ENCODE measurements at regions not wholly inside any gene's neighbourhood (a gene's known extent, or its start where the extent isn't known, plus 50 kb on each side); places are given as distances from the start of the nearest gene placed in this dataset.

DNA sequence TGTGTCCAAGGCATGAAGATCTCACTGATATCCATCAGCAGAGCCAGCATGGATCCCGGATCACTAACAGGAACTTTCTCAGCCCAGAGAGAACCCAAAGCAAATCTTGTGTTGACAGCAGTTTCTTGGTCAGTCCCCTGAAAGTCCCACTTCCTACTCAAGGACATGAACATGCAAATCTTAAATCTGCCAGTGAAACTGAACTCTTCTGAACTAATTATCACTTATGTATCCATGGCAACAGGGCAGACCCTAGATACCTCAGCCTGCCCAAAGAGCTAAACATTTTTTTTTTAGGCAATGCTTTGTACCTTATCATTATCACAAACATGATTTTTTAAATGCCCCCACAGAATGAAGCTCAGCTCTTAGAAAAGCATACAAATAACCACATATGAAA lies 127.8 kb upstream of the DDX18 start:
- ATAC-seq: no peak
- Mint-ChIP-seq H3K36me3 (no peaks in the 10 kb centered on the region), H3K27me3 (no peaks in the 10 kb centered on the region), H3K4me1 (no peaks in the 10 kb centered on the region), H3K27ac (no peak overlapping the region), H3K9me3 (ENCODE audit: low read depth) (no peaks in the 10 kb centered on the region), H3K4me3 (no peak overlapping the region)
- CTCF ChIA-PET: no interaction called here
- no peak for DNase-seq

- H3K4me1 Mint-ChIP-seq: no peaks in the 10 kb centered on the region
- DNase-seq (no peak), ATAC-seq (no peak)
- CTCF ChIA-PET: no interaction called here
- no peaks in the 10 kb centered on the region for H3K36me3 Mint-ChIP-seq
- H3K27me3 Mint-ChIP-seq: no peaks in the 10 kb centered on the region
- H3K4me3 Mint-ChIP-seq: no peak overlapping the region
- no peaks in the 10 kb centered on the region for H3K9me3 Mint-ChIP-seq (ENCODE audit: low read depth)
- H3K27ac Mint-ChIP-seq: no peak overlapping the region
Measured at GRCh38 chr2:117691595-117691994, 122.9 kb upstream of the DDX18 start.

DNA sequence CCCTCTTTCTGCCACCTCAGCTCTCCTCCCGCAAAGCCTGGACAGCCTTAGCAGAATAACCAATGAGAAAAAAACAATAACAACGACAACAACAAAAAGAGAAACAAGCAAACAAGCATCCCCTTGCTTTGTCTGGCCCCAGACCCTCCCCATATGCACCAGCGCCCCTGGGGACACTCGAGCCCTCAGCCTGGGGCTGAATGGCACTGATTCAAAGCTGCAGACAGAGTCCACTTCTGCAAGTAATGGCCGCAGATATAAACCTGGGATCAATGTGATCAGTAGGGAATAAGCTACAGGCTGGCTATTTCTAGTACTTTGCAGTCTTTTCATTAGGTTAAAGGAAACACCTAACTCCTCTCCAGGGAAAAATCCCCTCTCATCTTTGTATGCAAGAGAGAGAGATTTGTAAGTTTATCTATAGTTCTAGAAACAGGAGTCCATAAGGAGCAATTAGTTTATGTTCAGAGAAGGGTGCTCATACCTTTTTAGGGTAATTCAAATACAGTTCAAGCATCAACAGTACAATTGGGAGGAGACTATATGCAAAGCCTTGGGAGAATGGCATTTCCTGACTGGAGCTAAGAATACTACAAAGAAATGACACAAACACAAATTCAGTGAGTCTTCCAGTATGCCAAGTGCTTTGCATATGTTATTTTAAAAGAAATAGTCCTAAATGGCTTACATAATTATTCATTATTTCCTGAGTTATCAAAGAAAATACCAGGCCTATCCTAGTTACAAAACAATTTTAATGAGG lies 122.3 kb upstream of the DDX18 start:
- Mint-ChIP-seq H3K27me3 (no peaks in the 10 kb centered on the region), H3K9me3 (ENCODE audit: low read depth) (no peaks in the 10 kb centered on the region), H3K27ac (no peak overlapping the region), H3K4me3 (no peak overlapping the region), H3K4me1 (no peaks in the 10 kb centered on the region), H3K36me3 (no peaks in the 10 kb centered on the region)
- DNase-seq (no peak), ATAC-seq (no peak)
- CTCF ChIA-PET: no interaction called here

DNA sequence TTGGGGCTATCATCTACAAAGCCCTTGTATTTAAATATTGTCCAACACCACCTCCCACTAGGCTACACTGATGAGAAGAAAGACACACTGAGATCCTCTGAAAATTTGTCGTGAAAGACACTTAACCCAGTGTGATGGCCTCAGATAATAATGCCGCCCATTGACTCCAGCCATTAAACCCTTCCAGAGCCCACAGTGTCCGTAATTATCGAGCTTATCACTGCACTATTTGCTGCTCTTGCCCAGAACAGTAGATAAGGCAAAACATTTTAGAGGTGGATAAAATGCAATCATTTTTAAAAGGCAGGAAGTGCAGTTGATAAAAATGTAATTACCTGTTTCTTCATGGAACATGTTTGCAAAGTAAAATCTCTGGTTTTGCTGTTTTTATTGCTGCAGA lies 121.3 kb upstream of the DDX18 start:
- H3K4me3 Mint-ChIP-seq: no peak overlapping the region
- CTCF ChIA-PET: no interaction called here
- no peaks in the 10 kb centered on the region for H3K9me3 Mint-ChIP-seq (ENCODE audit: low read depth)
- H3K27ac Mint-ChIP-seq: no peak overlapping the region
- DNase-seq (no peak), ATAC-seq (no peak)
- H3K36me3 Mint-ChIP-seq: no peaks in the 10 kb centered on the region
- no peaks in the 10 kb centered on the region for H3K4me1 Mint-ChIP-seq
- H3K27me3 Mint-ChIP-seq: no peaks in the 10 kb centered on the region

GRCh38 chr2:117693651-117694050 lies 120.8 kb upstream of the DDX18 start:
- ATAC-seq (no peak), DNase-seq (no peak)
- Mint-ChIP-seq H3K9me3 (ENCODE audit: low read depth) (no peaks in the 10 kb centered on the region), H3K27me3 (no peaks in the 10 kb centered on the region), H3K27ac (no peak overlapping the region), H3K36me3 (no peaks in the 10 kb centered on the region), H3K4me1 (no peaks in the 10 kb centered on the region), H3K4me3 (no peak overlapping the region)
- CTCF ChIA-PET: no interaction called here

DNA sequence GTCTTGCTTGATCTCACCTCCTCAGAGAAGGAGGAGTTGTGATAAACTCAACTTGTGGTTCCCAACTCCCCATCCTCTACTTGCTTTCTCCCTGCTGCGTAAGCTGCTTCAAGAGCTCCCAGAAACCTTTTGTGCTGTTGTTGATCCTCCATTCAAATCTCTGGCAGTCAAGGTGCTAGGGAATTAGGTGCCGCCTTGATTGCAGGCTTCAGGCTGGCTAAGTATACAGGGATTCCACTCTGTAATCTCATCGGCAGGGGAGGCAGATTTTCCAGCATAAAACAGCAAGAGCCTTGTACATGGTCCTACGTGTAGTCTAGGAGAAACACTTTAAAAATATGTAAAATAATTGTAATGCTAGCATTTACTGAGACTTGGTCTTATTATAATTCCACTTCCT lies 116.2 kb upstream of the DDX18 start:
- Mint-ChIP-seq H3K9me3 (ENCODE audit: low read depth) (no peaks in the 10 kb centered on the region), H3K27me3 (no peaks in the 10 kb centered on the region), H3K36me3 (no peaks in the 10 kb centered on the region), H3K27ac (no peak overlapping the region), H3K4me1 (no peaks in the 10 kb centered on the region), H3K4me3 (no peak overlapping the region)
- CTCF ChIA-PET: no interaction called here
- ATAC-seq (no peak), DNase-seq (no peak)

DNA sequence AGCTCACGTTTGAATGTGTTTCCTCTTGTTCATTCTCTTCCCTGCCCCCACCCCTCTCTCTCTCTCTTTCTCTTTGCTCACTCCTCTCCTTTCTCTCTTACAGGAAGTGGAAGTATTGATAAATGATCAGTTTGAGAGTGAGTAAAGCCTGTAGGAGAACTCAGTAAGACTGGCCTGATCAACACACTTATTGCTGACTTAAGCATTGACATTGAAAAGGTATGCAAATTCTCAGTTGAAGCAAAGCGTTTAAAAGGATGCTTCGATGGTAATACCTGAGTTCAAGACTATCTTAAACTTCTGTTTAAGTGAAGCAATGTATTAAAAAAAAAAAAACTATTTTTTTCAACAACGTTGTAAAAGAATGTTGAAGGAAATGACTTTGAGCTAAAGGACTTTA lies 115.7 kb upstream of the DDX18 start:
- Mint-ChIP-seq H3K27me3 (no peaks in the 10 kb centered on the region), H3K4me1 (no peaks in the 10 kb centered on the region), H3K4me3 (no peak overlapping the region), H3K36me3 (no peaks in the 10 kb centered on the region), H3K9me3 (ENCODE audit: low read depth) (no peaks in the 10 kb centered on the region), H3K27ac (no peak overlapping the region)
- no peak for DNase-seq
- CTCF ChIA-PET: no interaction called here
- no peak for ATAC-seq

- DNase-seq (no peak), ATAC-seq (no peak)
- no peaks in the 10 kb centered on the region for H3K36me3 Mint-ChIP-seq
- H3K27me3 Mint-ChIP-seq: no peaks in the 10 kb centered on the region
- H3K4me1 Mint-ChIP-seq: no peaks in the 10 kb centered on the region
- no peaks in the 10 kb centered on the region for H3K9me3 Mint-ChIP-seq (ENCODE audit: low read depth)
- CTCF ChIA-PET: no interaction called here
- H3K4me3 Mint-ChIP-seq: no peak overlapping the region
- H3K27ac Mint-ChIP-seq: no peak overlapping the region
Measured at GRCh38 chr2:117700471-117700870, 114.0 kb upstream of the DDX18 start.

GRCh38 chr2:117701365-117701764 lies 113.1 kb upstream of the DDX18 start:
- no peak overlapping the region for H3K27ac Mint-ChIP-seq
- no peaks in the 10 kb centered on the region for H3K36me3 Mint-ChIP-seq
- H3K27me3 Mint-ChIP-seq: no peaks in the 10 kb centered on the region
- ATAC-seq: no peak
- H3K9me3 Mint-ChIP-seq (ENCODE audit: low read depth): no peaks in the 10 kb centered on the region
- H3K4me3 Mint-ChIP-seq: no peak overlapping the region
- no peaks in the 10 kb centered on the region for H3K4me1 Mint-ChIP-seq
- no peak for DNase-seq
- CTCF ChIA-PET: no interaction called here

DNA sequence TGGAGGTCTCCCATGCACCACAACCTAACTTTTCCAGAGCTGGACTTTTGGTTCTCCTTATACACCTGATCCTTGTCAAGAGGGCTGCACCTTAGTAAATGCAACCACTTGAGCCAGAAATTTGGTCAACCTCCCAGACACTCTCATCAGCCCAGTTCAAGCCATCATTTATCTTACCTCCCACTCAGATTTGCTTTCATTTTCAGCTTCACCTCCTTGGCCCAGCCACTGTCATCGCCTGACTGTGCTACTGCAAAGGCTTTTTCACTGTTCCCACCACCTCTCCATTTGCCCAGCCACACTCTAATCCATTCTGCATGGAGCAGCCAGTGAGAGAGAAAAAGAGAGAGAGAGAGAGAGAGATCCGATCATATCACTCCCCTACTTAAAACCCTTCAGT lies 112.4 kb upstream of the DDX18 start:
- DNase-seq (no peak), ATAC-seq (no peak)
- H3K27me3 Mint-ChIP-seq: no peaks in the 10 kb centered on the region
- CTCF ChIA-PET: no interaction called here
- no peak overlapping the region for H3K4me3 Mint-ChIP-seq
- H3K27ac Mint-ChIP-seq: no peak overlapping the region
- H3K9me3 Mint-ChIP-seq (ENCODE audit: low read depth): no peaks in the 10 kb centered on the region
- no peaks in the 10 kb centered on the region for H3K4me1 Mint-ChIP-seq
- no peaks in the 10 kb centered on the region for H3K36me3 Mint-ChIP-seq

DNA sequence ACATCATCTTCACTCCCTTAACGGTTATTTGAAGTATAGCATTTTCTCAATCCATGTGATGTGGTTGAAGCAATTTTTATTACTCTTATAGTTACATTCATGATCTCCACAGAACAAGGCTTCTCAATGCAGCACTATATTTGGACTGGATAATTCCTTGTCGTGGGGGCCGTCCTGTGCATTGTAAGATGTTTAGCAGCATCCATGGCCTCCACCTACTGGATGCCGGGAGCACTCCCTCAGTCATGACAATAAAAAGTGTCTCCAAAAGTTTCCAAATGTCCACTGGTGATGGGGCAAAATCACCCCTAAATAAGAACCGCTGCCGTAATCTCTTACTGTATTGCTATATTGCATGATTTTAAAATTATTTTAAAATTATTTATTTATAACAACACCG lies 110.6 kb upstream of the DDX18 start:
- Mint-ChIP-seq H3K4me3 (no peak overlapping the region), H3K9me3 (ENCODE audit: low read depth) (no peaks in the 10 kb centered on the region), H3K36me3 (no peaks in the 10 kb centered on the region), H3K27me3 (no peaks in the 10 kb centered on the region), H3K4me1 (no peaks in the 10 kb centered on the region), H3K27ac (no peak overlapping the region)
- CTCF ChIA-PET: no interaction called here
- ATAC-seq (no peak), DNase-seq (no peak)

GRCh38 chr2:117704818-117705217 lies 109.7 kb upstream of the DDX18 start:
- H3K9me3 Mint-ChIP-seq (ENCODE audit: low read depth): no peaks in the 10 kb centered on the region
- H3K27me3 Mint-ChIP-seq: no peaks in the 10 kb centered on the region
- DNase-seq (no peak), ATAC-seq (no peak)
- H3K4me1 Mint-ChIP-seq: no peaks in the 10 kb centered on the region
- no peak overlapping the region for H3K27ac Mint-ChIP-seq
- H3K4me3 Mint-ChIP-seq: no peak overlapping the region
- CTCF ChIA-PET: no interaction called here
- no peaks in the 10 kb centered on the region for H3K36me3 Mint-ChIP-seq

DNA sequence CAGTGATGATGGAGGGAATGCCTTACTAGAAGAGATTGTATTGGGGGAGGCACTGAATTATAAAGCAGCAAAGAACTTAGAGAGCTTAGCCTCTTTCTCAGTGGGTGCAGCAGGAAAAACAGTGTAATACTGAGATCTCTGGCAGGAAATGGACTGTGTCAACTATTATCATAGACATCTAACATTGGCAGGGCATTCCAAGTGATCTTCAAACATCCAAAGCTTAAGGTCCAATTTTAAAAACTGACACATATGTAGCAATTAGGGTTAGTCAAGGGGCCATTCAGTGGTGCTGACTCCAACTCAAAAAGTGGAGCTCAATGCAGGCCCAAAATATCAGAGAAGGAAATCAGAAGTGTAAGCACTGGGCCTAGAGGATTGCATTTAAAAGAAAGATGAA lies 106.6 kb upstream of the DDX18 start:
- CTCF ChIA-PET: no interaction called here

GRCh38 chr2:117712684-117713083 lies 101.8 kb upstream of the DDX18 start:
- Mint-ChIP-seq H3K27me3 (no peaks in the 10 kb centered on the region), H3K9me3 (ENCODE audit: low read depth) (no peaks in the 10 kb centered on the region), H3K36me3 (no peaks in the 10 kb centered on the region), H3K27ac (no peak overlapping the region), H3K4me1 (no peaks in the 10 kb centered on the region), H3K4me3 (no peak overlapping the region)
- DNase-seq (no peak), ATAC-seq (no peak)
- CTCF ChIA-PET: no interaction called here

More for the DNA sequence above, 106.6 kb upstream of the DDX18 start:
- Mint-ChIP-seq H3K27me3 (no peaks in the 10 kb centered on the region), H3K4me1 (no peaks in the 10 kb centered on the region), H3K9me3 (ENCODE audit: low read depth) (no peaks in the 10 kb centered on the region), H3K27ac (no peak overlapping the region), H3K36me3 (no peaks in the 10 kb centered on the region), H3K4me3 (no peak overlapping the region)
- DNase-seq (no peak), ATAC-seq (no peak)

- DNase-seq: no peak
- Mint-ChIP-seq H3K4me3 (no peak overlapping the region), H3K27me3 (no peaks in the 10 kb centered on the region), H3K4me1 (no peaks in the 10 kb centered on the region), H3K27ac (no peak overlapping the region), H3K9me3 (ENCODE audit: low read depth) (no peaks in the 10 kb centered on the region), H3K36me3 (no peaks in the 10 kb centered on the region)
- ATAC-seq: no peak
- CTCF ChIA-PET: no interaction called here
Measured at GRCh38 chr2:117714110-117714509, 100.4 kb upstream of the DDX18 start.

All from activated CD8-positive, alpha-beta memory T cell treated with anti-CD3 and anti-CD28 coated beads, Interleukin-2, amount 10 ng/mL, durations not matched to agents 7 days and 5 days (primary cell).